KMS-11 (cell line): ENCODE measurements at regions not wholly inside any gene's neighbourhood (a gene's known extent, or its start where the extent isn't known, plus 50 kb on each side); places are given as distances from the start of the nearest gene placed in this dataset.

Experiments
- H2AFZ ChIP-seq: fragments of 200-600 bp; sonication (generic); 2 replicates; pipeline ENCODE4 v1.6.1; 2016; ENCODE audit warnings: antibody characterized with exemption, mixed run types, low read depth
- H3K27ac ChIP-seq: fragments of 200-600 bp; sonication (generic); 2 replicates; pipeline ENCODE4 v1.6.1; 2016; ENCODE audit warnings: mild to moderate bottlenecking, mixed run types
- H3K27me3 ChIP-seq: fragments of 200-600 bp; sonication (generic); 2 replicates; pipeline ENCODE4 v1.6.1; 2017; ENCODE audit warnings: mild to moderate bottlenecking, low read depth, mixed run types, moderate library complexity; ENCODE audit not compliant: insufficient read depth
- H3K36me3 ChIP-seq: fragments of 200-600 bp; sonication (generic); 2 replicates; pipeline ENCODE4 v1.6.1; 2017; ENCODE audit warnings: mild to moderate bottlenecking, mixed run types; ENCODE audit not compliant: insufficient read depth
- H3K4me1 ChIP-seq: fragments of 200-600 bp; sonication (generic); 2 replicates; pipeline ENCODE4 v1.6.1; 2016; ENCODE audit warnings: mild to moderate bottlenecking, low read depth, mixed run types; ENCODE audit not compliant: poor library complexity, severe bottlenecking
- H3K4me2 ChIP-seq: fragments of 200-600 bp; sonication (generic); 2 replicates; pipeline ENCODE4 v1.7.0; 2016; ENCODE audit warnings: mild to moderate bottlenecking, mixed run types
- H3K4me3 ChIP-seq: fragments of 200-600 bp; sonication (generic); IDR thresholded peaks from 2 replicates; pipeline ENCODE4 v1.6.1; 2017; ENCODE audit warnings: low read depth, low read length, mixed read lengths; ENCODE audit not compliant: insufficient read depth
- H3K79me2 ChIP-seq: fragments of 200-600 bp; sonication (generic); 2 replicates; pipeline ENCODE4 v1.6.1; 2016; ENCODE audit warnings: low read depth, mixed run types; ENCODE audit not compliant: insufficient read depth
- H3K9ac ChIP-seq: fragments of 200-600 bp; sonication (generic); 2 replicates; pipeline ENCODE4 v1.6.1; 2016; ENCODE audit warnings: mild to moderate bottlenecking, mixed run types
- H4K20me1 ChIP-seq: fragments of 200-600 bp; sonication (generic); 2 replicates; pipeline ENCODE4 v1.6.1; 2016; ENCODE audit warnings: mild to moderate bottlenecking, mixed run types; ENCODE audit not compliant: insufficient read depth
- TF ChIP-seq, protein P1 (sequence below): fragments of 200-600 bp; sonication (generic); conservative IDR thresholded peaks from 2 replicates; pipeline ENCODE4 v1.6.1; 2017; ENCODE audit warnings: low read depth, mild to moderate bottlenecking, antibody characterized with exemption, low read length, moderate library complexity, mixed read lengths

DNA sequence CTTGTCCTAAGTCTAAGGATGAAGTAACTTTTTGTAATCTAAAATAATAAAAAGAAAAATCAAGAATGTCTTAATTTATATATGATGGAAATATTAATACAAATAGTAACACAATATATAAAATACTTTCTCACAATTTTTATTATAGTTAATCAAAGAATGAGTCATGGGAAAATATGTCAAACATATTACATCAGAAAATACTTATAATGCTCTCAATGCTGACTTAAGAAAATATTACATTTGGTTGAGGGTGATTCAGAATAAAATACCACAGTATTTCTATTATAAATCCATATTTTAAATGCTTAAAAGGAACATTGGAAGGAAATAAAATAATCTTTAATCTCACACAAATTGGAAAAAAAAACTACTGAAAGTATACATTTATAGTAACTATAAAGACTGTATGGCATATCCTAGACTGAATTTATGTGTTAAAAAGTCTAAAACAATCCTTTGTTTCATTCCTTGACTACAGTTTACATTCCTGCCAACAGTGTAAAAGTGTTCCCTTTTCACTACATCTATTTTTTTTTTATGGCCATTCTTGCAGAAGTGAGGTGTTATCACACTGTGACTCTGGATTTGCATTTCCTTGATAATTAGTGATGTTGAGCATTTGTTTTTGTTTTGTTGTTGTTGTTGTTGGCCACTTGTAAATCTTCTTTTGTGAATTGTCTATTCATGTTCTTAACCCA lies 1573.5 kb upstream of the ACVR2A start:
- H3K4me2 ChIP-seq: no peak overlapping the region
- no peaks in the 10 kb centered on the region for H3K36me3 ChIP-seq
- H3K27ac ChIP-seq: no peak overlapping the region
- TF ChIP-seq, protein P1, sequence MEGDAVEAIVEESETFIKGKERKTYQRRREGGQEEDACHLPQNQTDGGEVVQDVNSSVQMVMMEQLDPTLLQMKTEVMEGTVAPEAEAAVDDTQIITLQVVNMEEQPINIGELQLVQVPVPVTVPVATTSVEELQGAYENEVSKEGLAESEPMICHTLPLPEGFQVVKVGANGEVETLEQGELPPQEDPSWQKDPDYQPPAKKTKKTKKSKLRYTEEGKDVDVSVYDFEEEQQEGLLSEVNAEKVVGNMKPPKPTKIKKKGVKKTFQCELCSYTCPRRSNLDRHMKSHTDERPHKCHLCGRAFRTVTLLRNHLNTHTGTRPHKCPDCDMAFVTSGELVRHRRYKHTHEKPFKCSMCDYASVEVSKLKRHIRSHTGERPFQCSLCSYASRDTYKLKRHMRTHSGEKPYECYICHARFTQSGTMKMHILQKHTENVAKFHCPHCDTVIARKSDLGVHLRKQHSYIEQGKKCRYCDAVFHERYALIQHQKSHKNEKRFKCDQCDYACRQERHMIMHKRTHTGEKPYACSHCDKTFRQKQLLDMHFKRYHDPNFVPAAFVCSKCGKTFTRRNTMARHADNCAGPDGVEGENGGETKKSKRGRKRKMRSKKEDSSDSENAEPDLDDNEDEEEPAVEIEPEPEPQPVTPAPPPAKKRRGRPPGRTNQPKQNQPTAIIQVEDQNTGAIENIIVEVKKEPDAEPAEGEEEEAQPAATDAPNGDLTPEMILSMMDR: no peak
- no peaks in the 10 kb centered on the region for H3K4me1 ChIP-seq
- H3K4me3 ChIP-seq: no peak overlapping the region
- no peak overlapping the region for H3K9ac ChIP-seq
- H3K27me3 ChIP-seq: no peaks in the 10 kb centered on the region
- no peak overlapping the region for H2AFZ ChIP-seq
- H4K20me1 ChIP-seq: no peaks in the 10 kb centered on the region
- H3K79me2 ChIP-seq: no peaks in the 10 kb centered on the region

DNA sequence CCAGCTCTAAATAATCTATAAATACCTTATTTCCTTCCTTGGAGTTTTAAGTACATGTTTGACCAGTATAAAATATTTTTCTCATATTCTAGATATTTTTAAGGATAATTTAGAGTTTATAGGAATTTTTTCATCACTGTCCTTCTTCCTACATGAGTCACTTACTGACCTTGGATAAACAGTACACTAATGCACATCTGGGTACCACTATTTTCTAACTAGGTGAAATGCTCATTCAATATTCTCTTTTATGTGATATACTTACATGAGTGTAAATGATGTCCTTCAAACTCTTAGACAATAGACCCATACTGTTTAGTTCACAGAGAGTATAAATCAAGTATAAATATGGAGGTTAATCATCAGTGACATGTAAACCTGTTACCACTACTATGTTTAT lies 1574.2 kb upstream of the ACVR2A start:
- no peaks in the 10 kb centered on the region for H3K79me2 ChIP-seq
- H3K4me2 ChIP-seq: no peak overlapping the region
- H2AFZ ChIP-seq: no peak overlapping the region
- no peak overlapping the region for H3K9ac ChIP-seq
- H3K27ac ChIP-seq: no peak overlapping the region
- TF ChIP-seq, protein P1: no peak
- H3K27me3 ChIP-seq: no peaks in the 10 kb centered on the region
- H3K4me3 ChIP-seq: no peak overlapping the region
- no peaks in the 10 kb centered on the region for H4K20me1 ChIP-seq
- H3K36me3 ChIP-seq: no peaks in the 10 kb centered on the region
- no peaks in the 10 kb centered on the region for H3K4me1 ChIP-seq

DNA sequence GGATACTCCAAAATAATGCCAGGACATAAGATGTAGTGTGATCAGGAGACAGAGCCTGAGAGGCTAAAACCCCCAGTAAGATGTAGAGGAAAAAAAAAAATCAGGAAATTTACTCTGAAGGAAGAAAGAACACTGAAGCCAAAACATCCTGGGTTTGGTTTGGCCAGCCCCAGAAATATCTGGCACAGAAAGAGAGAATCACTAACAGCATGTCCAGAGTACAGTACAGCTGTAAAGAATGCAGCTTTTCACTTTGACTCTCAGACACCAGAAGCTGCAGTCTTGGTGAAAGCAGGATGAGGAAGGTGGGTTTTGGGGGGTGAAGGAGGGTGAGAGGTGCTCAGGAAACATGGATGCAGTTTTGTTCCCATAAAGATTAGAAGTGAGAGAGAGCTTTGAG lies 1577.7 kb upstream of the ACVR2A start:
- no peaks in the 10 kb centered on the region for H3K79me2 ChIP-seq
- H3K9ac ChIP-seq: no peak overlapping the region
- H3K4me3 ChIP-seq: no peak overlapping the region
- TF ChIP-seq, protein P1: no peak
- H3K4me1 ChIP-seq: no peaks in the 10 kb centered on the region
- no peak overlapping the region for H3K4me2 ChIP-seq
- H3K36me3 ChIP-seq: no peaks in the 10 kb centered on the region
- H2AFZ ChIP-seq: no peak overlapping the region
- H3K27me3 ChIP-seq: no peaks in the 10 kb centered on the region
- no peak overlapping the region for H3K27ac ChIP-seq
- H4K20me1 ChIP-seq: no peaks in the 10 kb centered on the region

DNA sequence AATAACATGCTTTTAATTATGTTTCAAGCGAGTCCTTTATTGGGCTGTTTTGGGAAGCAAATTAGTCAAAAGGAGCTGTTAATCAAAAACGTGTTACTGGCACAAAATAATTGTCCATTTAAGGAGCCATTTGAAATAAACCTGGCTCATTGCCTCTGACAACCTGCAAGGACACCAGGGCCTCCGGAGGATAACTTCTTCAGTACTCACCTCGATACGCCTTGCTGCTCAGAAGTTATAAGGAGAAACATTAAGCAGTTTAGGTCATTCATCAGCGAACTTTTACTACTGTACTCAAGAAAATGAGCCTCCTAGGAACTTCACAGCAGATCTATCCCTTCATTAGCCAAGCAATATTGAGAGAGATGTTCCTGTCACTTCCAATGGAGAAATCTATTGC lies 1579.2 kb upstream of the ACVR2A start:
- H3K4me1 ChIP-seq: no peaks in the 10 kb centered on the region
- no peak overlapping the region for H3K4me3 ChIP-seq
- no peak overlapping the region for H2AFZ ChIP-seq

More for the DNA sequence above, 1579.2 kb upstream of the ACVR2A start:
- no peak overlapping the region for H3K27ac ChIP-seq
- no peaks in the 10 kb centered on the region for H4K20me1 ChIP-seq
- no peaks in the 10 kb centered on the region for H3K27me3 ChIP-seq
- H3K36me3 ChIP-seq: no peaks in the 10 kb centered on the region
- no peaks in the 10 kb centered on the region for H3K79me2 ChIP-seq
- TF ChIP-seq, protein P1: no peak
- H3K4me2 ChIP-seq: no peak overlapping the region
- H3K9ac ChIP-seq: no peak overlapping the region
